Right kidney (tissue), 1 donor: ENCODE measurements at regions not wholly inside any gene's neighbourhood (a gene's known extent, or its start where the extent isn't known, plus 50 kb on each side); places are given as distances from the start of the nearest gene placed in this dataset.

Experiments used
- DNase-seq: peaks from one replicate; pipeline ENCODE4 v3.0.0-alpha.2; 2016

DNA sequence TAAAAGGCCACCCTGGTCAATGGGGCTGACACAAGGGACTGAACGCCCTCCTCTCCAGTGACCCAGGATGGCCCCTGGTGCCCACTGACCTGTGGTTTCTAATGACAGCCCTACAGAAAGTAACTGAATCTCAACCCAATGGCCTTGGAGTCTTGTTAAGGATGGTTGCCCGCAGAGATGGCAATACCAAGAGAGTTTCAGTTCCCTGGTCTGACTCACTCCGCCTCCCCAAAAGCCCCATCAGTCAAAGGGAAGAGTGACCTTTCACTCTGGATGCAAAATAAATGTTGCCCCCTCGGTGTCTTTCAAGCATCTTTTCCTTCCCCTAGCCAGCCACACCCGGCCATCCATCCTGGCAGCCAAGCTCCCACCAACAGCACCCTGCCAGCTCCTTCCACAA lies 57.7 kb upstream of the ISX start:
- no peak for DNase-seq

GRCh38 chr22:35010543-35010942 lies 55.4 kb upstream of the ISX start:
- DNase-seq: no peak

DNA sequence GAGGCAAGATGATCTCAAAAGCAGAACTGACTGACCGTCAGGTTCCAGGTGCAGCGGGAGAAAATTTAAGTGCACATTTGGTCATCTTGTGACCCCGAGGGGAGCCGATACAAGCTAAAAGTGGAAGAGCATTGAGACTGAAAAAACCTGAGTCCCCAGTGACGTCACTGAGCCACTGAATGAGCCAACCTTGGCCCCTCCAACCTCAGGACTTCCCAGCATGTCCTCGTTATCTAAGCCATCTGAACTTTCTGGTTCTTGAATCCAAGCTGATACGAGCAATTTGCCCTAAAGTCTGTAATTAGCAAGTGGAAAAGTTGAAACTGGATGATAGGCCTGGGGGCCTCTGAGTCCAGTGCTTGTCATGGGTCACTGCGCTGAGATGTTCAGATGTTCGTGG lies 51.1 kb upstream of the ISX start:
- no peak for DNase-seq
